Epithelial cell of esophagus (primary cell): ENCODE measurements at regions not wholly inside any gene's neighbourhood (a gene's known extent, or its start where the extent isn't known, plus 50 kb on each side); places are given as distances from the start of the nearest gene placed in this dataset.

ENCODE experiments used
- DNase-seq: peaks from one replicate; pipeline ENCODE4 v3.0.0; 2010; ENCODE audit warnings: low read depth
- H3K4me3 ChIP-seq: 2 replicates; pipeline ENCODE4 v1.5.1; 2011; ENCODE audit warnings: mild to moderate bottlenecking, low read length, control low read depth
- TF ChIP-seq, protein P1 (sequence below): IDR thresholded peaks from 2 replicates; pipeline ENCODE4 v1.5.1; 2011; ENCODE audit warnings: low read depth, mild to moderate bottlenecking, low read length, control low read depth, inconsistent platforms; ENCODE audit not compliant: insufficient read depth; ENCODE audit errors: missing control alignments

DNA sequence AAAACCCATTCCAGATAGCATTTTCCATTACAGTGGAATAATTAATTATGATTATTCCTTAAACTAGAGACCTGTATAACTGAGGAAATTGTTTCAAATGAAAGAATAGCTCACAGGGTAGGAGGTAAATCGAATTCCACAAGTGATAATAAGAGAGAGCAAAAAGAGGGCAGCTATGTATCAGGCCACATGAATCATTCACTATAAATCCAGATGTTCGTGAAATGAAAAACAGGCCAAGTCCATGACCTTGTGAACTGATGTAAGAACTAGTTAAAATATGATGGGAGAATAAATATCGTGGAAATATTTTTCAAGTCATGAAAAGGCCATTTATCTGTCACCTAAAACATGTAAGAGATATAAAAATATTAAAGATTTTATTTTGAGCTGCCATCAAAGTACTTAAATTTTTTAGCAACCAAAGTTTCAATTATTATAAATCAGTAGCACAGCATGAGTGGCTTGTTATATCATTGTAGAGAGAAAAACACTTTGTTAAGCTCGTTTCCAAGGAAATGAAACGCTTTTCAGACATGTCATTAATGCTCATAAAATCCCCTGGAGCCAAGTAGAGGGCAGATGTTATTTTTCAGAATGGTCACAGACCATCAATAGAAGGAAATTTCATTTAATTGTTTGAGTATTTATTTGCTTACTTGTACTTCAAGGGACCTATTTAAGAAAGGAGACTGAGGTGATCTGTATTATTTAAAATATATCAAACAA lies 120.6 kb upstream of the CDKN3 start:
- TF ChIP-seq, protein P1, sequence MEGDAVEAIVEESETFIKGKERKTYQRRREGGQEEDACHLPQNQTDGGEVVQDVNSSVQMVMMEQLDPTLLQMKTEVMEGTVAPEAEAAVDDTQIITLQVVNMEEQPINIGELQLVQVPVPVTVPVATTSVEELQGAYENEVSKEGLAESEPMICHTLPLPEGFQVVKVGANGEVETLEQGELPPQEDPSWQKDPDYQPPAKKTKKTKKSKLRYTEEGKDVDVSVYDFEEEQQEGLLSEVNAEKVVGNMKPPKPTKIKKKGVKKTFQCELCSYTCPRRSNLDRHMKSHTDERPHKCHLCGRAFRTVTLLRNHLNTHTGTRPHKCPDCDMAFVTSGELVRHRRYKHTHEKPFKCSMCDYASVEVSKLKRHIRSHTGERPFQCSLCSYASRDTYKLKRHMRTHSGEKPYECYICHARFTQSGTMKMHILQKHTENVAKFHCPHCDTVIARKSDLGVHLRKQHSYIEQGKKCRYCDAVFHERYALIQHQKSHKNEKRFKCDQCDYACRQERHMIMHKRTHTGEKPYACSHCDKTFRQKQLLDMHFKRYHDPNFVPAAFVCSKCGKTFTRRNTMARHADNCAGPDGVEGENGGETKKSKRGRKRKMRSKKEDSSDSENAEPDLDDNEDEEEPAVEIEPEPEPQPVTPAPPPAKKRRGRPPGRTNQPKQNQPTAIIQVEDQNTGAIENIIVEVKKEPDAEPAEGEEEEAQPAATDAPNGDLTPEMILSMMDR, result no peak
- H3K4me3 ChIP-seq, result no peak overlapping the region
- DNase-seq, result no peak

DNA sequence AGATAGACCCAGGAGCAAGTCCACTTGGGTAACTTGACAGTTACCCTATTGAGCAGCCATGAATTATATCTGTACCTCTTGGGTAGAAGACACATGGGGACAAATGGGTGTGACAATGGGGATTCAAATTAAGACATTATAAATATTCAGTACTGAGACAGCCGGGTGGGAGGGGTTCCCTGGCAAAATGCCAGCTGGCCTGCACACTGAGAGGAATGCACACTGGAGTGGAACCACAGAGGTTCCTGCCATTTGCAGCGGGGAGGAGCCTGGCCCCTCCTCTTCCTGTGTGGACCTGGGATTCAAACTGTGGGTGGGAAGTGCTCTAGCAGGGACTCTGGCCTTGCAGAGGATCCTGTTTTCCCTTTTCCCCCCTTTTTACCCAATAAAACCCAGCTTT lies 118.7 kb upstream of the CDKN3 start:
- no peak overlapping the region for H3K4me3 ChIP-seq
- TF ChIP-seq, protein P1, result no peak
- DNase-seq, result no peak

DNA sequence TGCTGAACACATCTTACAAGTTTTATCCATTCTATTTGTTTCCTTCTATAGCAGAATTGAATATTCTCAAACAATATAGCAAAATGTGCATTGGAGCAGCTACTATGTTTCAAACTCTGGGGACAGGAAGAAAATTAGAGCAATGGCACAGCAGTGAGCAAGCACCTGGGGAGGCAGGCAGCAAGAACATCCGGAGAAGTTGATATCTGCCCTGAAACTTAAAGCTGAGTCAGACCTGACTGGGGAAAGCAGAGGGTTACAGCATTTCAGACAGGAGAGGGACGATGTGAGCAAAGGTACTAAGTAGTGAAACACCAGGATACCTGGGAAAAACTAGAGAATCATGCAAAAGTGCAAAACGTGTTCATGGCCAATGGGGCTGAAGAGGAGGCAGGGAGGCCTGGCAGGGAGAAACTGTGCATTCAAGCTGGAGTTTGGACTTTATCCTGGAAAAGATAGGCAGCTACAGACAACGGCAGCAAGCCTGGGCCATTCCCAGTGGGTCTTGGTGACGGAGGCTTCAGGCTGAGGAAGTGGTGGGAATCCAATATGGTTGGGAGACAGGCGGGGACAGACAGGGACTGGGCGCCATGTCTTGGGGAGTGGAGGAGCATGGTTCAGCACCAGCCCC lies 118.0 kb upstream of the CDKN3 start:
- DNase-seq, result peak; percentile 22
- TF ChIP-seq, protein P1, result no peak

DNA sequence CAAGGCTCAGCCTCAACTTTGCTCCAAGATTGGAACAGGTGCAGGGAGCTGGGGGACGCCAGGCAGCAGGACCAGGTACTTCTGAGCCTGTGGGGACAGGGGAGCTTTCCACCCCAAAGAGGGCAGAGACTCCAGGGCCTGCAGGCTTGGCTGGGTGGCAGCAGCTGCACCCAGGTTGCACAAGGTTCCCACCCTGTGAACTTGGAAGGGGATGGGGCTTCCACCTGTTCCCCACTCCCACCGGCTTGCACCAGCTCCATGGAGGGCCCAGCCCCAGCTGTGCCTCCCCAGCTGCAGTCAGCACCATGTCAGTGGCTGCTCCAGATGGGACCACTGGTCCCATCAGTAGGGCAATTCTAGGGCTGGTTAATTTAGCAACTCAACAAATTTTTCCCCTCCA lies 114.0 kb upstream of the CDKN3 start:
- no peak overlapping the region for H3K4me3 ChIP-seq
- DNase-seq, result no peak
- TF ChIP-seq, protein P1, result no peak

More for the DNA sequence above, 118.0 kb upstream of the CDKN3 start:
- no peak overlapping the region for H3K4me3 ChIP-seq

DNA sequence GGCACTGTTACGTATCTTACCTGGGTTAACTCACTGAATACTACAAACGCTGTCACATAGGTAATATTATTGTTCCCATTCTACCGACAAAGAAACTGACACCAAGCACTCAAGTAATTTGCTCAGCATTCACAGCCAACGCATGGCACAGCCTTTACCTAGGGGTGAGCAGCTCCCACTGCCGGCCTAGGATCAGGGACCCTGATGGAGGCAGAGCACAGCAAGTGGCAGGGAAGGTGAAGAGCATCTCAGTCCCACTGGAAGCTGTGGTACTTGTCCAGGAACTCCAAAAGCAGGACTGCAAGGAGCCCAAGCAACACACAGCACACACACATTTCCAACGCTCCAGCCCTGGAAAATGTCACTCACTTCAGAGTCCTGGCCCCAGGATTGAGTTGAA lies 111.8 kb upstream of the CDKN3 start:
- no peak for DNase-seq
- TF ChIP-seq, protein P1, result no peak
- no peak overlapping the region for H3K4me3 ChIP-seq

DNA sequence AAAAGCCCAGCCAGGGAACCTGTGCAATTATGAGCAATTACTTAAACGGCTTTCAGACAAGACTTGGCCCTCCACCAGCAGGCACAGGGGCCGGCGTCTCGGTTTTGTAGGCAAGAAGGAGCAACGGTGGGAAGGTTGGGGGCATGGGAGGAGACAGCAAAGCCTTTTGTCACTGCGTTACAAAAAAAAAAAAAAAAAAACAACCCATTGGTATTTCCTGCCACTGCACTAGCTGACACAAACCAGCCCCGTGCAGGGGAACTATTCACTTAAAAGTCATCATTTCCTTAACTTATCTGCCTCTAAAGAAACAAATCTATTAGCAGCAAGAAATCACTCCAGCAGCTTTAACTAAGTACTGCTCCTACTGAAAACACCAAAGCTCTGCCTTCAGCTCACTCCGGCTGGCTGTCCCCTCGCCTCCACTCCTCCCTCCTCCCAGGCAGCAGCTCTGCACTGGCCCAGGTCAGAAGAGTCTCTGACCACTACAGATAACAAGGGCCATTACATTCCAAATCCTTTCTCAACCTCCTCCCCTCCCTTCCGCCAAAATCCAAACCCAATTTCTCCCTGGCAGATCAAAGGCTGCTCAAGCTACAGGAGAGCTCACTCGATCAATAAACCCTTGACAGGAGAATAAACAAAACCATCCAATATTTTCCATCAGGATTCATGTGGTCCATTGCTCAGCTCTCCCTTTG lies 105.2 kb upstream of the CDKN3 start:
- no peak overlapping the region for H3K4me3 ChIP-seq
- no peak for DNase-seq
- TF ChIP-seq, protein P1, result no peak
